ENCODE measurements at regions not wholly inside any gene's neighbourhood (a gene's known extent, or its start where the extent isn't known, plus 50 kb on each side); places are given as distances from the start of the nearest gene placed in this dataset.

DNA sequence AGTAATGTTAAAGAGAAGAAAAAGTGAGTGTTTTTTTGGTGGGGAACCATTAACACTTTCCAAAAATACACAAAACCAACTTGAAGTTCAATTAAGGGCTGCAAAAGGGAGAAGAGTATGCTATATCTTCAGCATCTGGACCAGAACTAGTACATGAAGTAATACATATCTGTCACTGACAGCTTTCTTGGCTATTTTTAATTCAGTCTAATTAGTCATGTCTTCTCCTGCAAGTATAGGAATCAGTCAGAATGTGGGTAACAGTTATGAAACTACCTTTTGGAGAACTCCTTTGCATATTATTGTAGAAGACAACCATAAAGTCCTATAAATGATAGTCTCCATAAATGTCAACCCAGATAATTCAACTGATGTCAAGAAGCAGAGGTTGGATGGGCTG is 901.2 kb downstream of the TTLL7 start:
- intact Hi-C loops (cut with DNase I), result no loop called here
- H3K27ac ChIP-seq, result no peak overlapping the region

DNA sequence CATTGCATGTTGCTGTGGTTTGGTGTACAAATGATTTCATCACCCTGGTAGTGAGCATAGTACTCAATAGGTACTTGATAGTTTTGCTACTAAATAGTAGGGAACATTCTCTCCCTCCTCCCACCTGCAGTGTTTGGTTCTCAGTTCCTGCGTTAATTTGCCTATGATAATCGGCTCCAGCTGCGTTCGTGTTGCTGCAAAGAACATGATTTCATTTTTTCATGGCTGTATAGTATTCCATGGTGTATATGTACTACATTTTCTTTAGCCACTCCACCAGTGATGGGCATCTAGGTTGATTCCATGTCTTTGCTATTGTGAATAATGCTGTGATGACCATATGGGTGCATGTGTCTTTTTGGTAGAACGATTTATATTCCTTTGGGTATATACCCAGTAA is 903.4 kb downstream of the TTLL7 start:
- Histone ChIP-seq H3K4me1 (no peaks in the 10 kb centered on the region), H3K4me3 (no peak overlapping the region), H3K27me3 (no peaks in the 10 kb centered on the region), H3K27ac (no peak overlapping the region), H3K36me3 (no peaks in the 10 kb centered on the region), H3K9me3 (no peaks in the 10 kb centered on the region)
- TF ChIP-seq POLR2AphosphoS5 (IDR thresholded peaks at IDR 0.05), result no peak
- TF ChIP-seq EP300 (IDR thresholded peaks at IDR 0.05), result no peak
- TF ChIP-seq POLR2A (IDR thresholded peaks at IDR 0.05), result no peak
- TF ChIP-seq, protein P1, sequence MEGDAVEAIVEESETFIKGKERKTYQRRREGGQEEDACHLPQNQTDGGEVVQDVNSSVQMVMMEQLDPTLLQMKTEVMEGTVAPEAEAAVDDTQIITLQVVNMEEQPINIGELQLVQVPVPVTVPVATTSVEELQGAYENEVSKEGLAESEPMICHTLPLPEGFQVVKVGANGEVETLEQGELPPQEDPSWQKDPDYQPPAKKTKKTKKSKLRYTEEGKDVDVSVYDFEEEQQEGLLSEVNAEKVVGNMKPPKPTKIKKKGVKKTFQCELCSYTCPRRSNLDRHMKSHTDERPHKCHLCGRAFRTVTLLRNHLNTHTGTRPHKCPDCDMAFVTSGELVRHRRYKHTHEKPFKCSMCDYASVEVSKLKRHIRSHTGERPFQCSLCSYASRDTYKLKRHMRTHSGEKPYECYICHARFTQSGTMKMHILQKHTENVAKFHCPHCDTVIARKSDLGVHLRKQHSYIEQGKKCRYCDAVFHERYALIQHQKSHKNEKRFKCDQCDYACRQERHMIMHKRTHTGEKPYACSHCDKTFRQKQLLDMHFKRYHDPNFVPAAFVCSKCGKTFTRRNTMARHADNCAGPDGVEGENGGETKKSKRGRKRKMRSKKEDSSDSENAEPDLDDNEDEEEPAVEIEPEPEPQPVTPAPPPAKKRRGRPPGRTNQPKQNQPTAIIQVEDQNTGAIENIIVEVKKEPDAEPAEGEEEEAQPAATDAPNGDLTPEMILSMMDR (IDR thresholded peaks at IDR 0.05), result no peak
- WGBS, 2 donors, result 94 to 95% methylated on average over 5 of the region's 5 CpGs
- intact Hi-C loops (cut with DNase I), result no loop called here
- no peak for DNase-seq

More for the DNA sequence above, 901.2 kb downstream of the TTLL7 start:
- Histone ChIP-seq H3K9me3 (no peaks in the 10 kb centered on the region), H3K36me3 (no peaks in the 10 kb centered on the region), H3K4me3 (no peak overlapping the region), H3K4me1 (peaks cover 0 to 4% (median 2%) of the 10 kb centered on the region in 4 donors), H3K27me3 (no peaks in the 10 kb centered on the region)
- DNase-seq, result no peak
- TF ChIP-seq POLR2A (IDR thresholded peaks at IDR 0.05) (no peak), EP300 (IDR thresholded peaks at IDR 0.05) (no peak), POLR2AphosphoS5 (IDR thresholded peaks at IDR 0.05) (no peak)
- TF ChIP-seq, protein P1 (IDR thresholded peaks at IDR 0.05), result no peak

DNA sequence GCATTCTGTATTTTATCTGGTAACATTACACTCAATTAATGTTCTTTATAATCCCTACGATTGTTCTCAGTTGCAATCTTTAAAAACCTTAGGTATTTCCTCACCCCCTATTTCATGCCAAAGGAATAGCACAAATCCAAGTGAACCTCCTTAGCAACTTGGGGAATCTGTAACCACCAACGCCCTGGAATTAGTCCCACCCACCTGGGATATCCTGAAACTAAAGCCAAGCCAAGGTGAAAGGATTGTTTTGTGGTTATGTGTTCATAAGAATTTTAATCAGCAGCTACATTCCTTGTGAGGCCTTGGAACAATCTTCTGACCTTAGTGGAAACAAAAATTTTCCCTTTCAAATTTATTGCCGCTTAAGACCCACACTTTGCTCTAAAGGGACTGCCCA is 908.7 kb downstream of the TTLL7 start:
- no peaks in the 10 kb centered on the region for H3K36me3 ChIP-seq
- TF ChIP-seq, protein P1 (IDR thresholded peaks at IDR 0.05), result no peak
- no peak for TF ChIP-seq EP300 (IDR thresholded peaks at IDR 0.05)
- TF ChIP-seq POLR2A (IDR thresholded peaks at IDR 0.05), result no peak
- TF ChIP-seq POLR2AphosphoS5 (IDR thresholded peaks at IDR 0.05), result no peak
- no peak overlapping the region for H3K4me3 ChIP-seq
- no peak overlapping the region for H3K27ac ChIP-seq
- no peaks in the 10 kb centered on the region for H3K4me1 ChIP-seq
- 81 to 85% methylated on average over 3 of the region's 3 CpGs for WGBS, 2 donors
- intact Hi-C loops (cut with DNase I), result no loop called here
- no peaks in the 10 kb centered on the region for H3K9me3 ChIP-seq
- no peak for DNase-seq
- no peaks in the 10 kb centered on the region for H3K27me3 ChIP-seq

DNA sequence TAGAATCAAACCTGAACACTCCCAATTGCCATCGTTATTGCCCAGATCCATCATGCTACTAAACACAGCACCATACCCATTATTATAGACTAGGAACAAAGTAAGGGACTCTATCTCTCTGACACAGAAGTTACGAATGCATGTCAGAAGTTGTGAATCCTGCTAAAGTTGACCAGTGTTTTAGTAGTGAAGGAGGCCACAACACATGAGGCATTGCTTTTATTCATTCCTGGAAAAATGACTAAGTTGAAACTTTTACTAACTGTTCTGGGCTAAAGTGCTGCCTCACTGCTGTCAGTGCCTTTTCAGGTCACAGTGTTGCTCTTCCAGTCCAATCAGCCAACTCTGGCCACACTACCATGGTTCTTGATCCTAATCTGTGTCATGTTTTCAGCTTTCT is 911.1 kb downstream of the TTLL7 start:
- 89 to 92% methylated on average over 2 of the region's 2 CpGs for WGBS, 2 donors
- no peak for TF ChIP-seq POLR2A (IDR thresholded peaks at IDR 0.05)
- no peak for TF ChIP-seq EP300 (IDR thresholded peaks at IDR 0.05)
- TF ChIP-seq, protein P1 (IDR thresholded peaks at IDR 0.05), result no peak
- no peak for TF ChIP-seq POLR2AphosphoS5 (IDR thresholded peaks at IDR 0.05)
- H3K4me1 ChIP-seq, result no peaks in the 10 kb centered on the region
- H3K27me3 ChIP-seq, result no peaks in the 10 kb centered on the region
- no peak overlapping the region for H3K4me3 ChIP-seq
- DNase-seq, result no peak
- no peak overlapping the region for H3K27ac ChIP-seq
- no peaks in the 10 kb centered on the region for H3K36me3 ChIP-seq
- no peaks in the 10 kb centered on the region for H3K9me3 ChIP-seq
- intact Hi-C loops (cut with DNase I), result no loop called here

DNA sequence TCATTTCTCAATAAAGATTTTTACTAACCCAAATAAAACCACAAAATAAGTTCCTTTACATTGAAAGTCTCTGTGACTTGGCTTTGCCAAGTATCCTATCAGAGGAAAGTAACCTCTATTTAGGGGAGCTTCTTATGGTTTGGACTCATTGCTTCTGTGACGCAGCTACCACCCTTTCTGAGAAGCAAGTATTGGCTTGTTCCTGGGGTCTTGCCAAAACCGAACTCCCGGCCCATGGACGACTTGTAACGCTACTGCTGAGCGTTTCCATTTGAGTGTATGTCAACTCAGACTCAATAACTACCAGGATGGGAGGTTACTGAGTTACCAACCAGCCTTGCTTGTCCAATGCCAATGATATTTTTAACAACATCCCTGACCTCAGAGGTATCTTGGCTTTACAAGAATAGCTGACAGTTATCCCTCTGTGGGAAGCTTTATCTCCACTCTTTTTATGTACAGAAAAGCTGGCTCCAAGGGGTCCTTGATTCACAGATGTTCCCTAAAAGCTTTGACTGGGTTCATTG is 911.9 kb downstream of the TTLL7 start:
- intact Hi-C loops (cut with DNase I), result no loop called here
- no peaks in the 10 kb centered on the region for H3K36me3 ChIP-seq

More for the DNA sequence above, 911.9 kb downstream of the TTLL7 start:
- no peak overlapping the region for H3K27ac ChIP-seq
- H3K4me1 ChIP-seq, result no peaks in the 10 kb centered on the region
- no peak for DNase-seq
- WGBS, 2 donors, result 90 to 94% methylated on average over 6 of the region's 6 CpGs
- no peak for TF ChIP-seq EP300 (IDR thresholded peaks at IDR 0.05)
- TF ChIP-seq POLR2A (IDR thresholded peaks at IDR 0.05), result no peak
- no peak for TF ChIP-seq POLR2AphosphoS5 (IDR thresholded peaks at IDR 0.05)
- TF ChIP-seq, protein P1 (IDR thresholded peaks at IDR 0.05), result no peak
- no peaks in the 10 kb centered on the region for H3K9me3 ChIP-seq
- H3K27me3 ChIP-seq, result no peaks in the 10 kb centered on the region
- no peak overlapping the region for H3K4me3 ChIP-seq
